Retinal pigment epithelial cell (primary cell): ENCODE measurements at regions not wholly inside any gene's neighbourhood (a gene's known extent, or its start where the extent isn't known, plus 50 kb on each side); places are given as distances from the start of the nearest gene placed in this dataset.
"Not testable (repeated sequence)": the region's sequence is repeated elsewhere in the genome, so short reads cannot be mapped to it uniquely, and the experiment has no call there.

Experiments used
- DNase-seq: peaks from one replicate; pipeline ENCODE4 v3.0.0-alpha.2; 2010; ENCODE audit warnings: low read depth
- H3K4me3 ChIP-seq: 2 replicates; pipeline ENCODE4 v1.5.1; 2011; ENCODE audit warnings: mild to moderate bottlenecking, low read length, control low read depth, moderate library complexity
- TF ChIP-seq, protein P1 (sequence below): conservative IDR thresholded peaks from 2 replicates; pipeline ENCODE4 v1.5.1; 2011; ENCODE audit warnings: low read depth, low read length, control low read depth, inconsistent platforms

DNA sequence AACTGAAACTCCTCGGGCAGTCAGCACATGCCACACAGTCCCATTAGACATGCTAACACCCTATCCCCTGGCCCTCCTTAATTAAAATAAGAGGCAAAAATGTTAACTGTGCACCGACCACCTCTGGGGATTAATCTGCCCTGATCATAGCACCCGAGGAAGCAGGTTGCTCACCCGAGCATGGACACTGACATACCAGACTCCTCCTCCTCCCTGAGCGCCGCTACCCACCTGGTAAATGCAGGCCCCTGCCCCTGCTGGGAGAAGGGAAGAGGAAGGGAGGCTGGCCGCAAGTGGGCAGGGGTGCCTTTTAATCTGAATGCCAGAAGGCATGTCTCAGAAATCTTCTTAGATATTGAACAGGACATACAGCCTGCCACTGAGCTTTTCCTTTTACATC, 360.9 kb downstream of the RRAGC start:
- H3K4me3 ChIP-seq, result no peak overlapping the region
- no peak for DNase-seq
- TF ChIP-seq, protein P1, sequence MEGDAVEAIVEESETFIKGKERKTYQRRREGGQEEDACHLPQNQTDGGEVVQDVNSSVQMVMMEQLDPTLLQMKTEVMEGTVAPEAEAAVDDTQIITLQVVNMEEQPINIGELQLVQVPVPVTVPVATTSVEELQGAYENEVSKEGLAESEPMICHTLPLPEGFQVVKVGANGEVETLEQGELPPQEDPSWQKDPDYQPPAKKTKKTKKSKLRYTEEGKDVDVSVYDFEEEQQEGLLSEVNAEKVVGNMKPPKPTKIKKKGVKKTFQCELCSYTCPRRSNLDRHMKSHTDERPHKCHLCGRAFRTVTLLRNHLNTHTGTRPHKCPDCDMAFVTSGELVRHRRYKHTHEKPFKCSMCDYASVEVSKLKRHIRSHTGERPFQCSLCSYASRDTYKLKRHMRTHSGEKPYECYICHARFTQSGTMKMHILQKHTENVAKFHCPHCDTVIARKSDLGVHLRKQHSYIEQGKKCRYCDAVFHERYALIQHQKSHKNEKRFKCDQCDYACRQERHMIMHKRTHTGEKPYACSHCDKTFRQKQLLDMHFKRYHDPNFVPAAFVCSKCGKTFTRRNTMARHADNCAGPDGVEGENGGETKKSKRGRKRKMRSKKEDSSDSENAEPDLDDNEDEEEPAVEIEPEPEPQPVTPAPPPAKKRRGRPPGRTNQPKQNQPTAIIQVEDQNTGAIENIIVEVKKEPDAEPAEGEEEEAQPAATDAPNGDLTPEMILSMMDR, result no peak

- TF ChIP-seq, protein P1, result no peak
- H3K4me3 ChIP-seq, result no peak overlapping the region
- no peak for DNase-seq
Measured at GRCh38 chr1:38497921-38498656, 361.5 kb downstream of the RRAGC start.

GRCh38 chr1:38493306-38493705, 366.3 kb downstream of the RRAGC start:
- DNase-seq, H3K4me3 ChIP-seq: not testable (repeated sequence)

GRCh38 chr1:38489844-38490270, 369.7 kb downstream of the RRAGC start:
- H3K4me3 ChIP-seq, result no peak overlapping the region
- DNase-seq, result no peak
- TF ChIP-seq, protein P1, result peak; percentile 72

DNA sequence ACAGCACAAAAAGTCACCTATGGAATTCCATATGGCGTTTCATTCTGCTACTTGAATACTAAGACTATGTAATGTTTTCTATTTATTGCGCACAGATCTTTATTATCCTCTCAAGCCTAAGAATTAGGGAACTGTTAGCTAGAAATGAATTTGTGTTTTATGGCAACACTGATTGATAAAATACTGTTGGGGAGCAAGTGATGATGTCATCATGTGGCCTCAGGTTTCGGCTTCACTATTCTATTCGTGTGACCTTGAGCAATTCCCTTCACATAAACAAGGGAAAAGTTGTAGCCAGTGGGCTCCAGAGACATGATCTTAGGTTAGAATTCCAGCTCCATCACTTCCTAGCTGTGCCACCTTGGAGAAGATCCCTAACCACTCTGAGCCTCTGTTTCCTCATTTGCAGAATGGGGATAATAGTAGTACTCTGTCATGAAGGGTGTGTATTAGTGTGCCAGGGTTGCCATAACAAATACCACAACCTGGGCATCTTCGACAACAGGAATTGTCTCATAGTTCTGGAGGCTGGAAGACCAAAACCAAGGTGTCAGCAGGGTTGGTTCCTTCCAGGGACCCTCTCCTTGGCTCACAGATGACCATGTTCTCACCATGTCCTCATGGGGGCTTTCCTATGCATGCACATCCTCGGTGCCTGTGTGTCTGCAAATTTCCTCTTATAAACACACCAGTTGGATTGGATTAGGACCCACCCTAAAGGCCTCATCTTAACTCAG, 371.2 kb downstream of the RRAGC start:
- H3K4me3 ChIP-seq, result no peak overlapping the region
- DNase-seq, result no peak
- TF ChIP-seq, protein P1, result no peak

- H3K4me3 ChIP-seq, result no peak overlapping the region
- TF ChIP-seq, protein P1, result no peak
- DNase-seq, result no peak
Measured at GRCh38 chr1:38487396-38487795, 372.2 kb downstream of the RRAGC start.

GRCh38 chr1:38486085-38486484, 373.5 kb downstream of the RRAGC start:
- DNase-seq, result no peak
- TF ChIP-seq, protein P1, result no peak
- no peak overlapping the region for H3K4me3 ChIP-seq
